ENCODE measurements at regions not wholly inside any gene's neighbourhood (a gene's known extent, or its start where the extent isn't known, plus 50 kb on each side); places are given as distances from the start of the nearest gene placed in this dataset.

DNA sequence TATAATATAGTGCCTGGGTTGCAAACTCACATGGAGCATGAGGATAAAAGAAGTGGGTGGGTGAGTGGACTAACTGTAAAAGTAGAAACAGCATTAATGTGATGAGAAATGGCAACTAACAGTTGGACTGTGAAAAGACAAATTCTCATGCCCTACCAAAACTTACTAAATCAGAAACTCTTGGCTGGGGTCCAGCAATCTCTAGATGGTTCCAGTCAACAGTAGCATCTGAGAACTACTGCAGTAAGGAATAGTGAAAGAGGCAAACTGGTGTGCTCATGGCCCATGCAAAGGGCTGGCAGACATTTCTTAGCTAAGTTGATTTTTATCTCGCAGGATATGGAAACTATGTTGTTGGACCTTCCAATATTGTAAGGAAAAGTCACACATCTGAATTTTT, 150.3 kb downstream of the PIK3R1 start:
- H4K20me1 ChIP-seq (ENCODE audit: insufficient read depth): no peaks in the 10 kb centered on the region
- peaks cover 0 to 3% of the 10 kb centered on the region in 2 experiments; a peak in 1 of 4 replicates for H3K4me1 ChIP-seq (ENCODE audit: control insufficient read depth in 1 of 2, insufficient read depth in 2 of 2, low read depth in 1 of 2, low read length in 1 of 2)
- H3K79me2 ChIP-seq (ENCODE audit: insufficient read depth): no peaks in the 10 kb centered on the region
- DNase-seq: no peak
- 85% methylated on average over 1 of the region's 1 CpG for WGBS (ENCODE audit: low lambda C conversion rate)
- ChIA-PET POLR2A (no interaction called here), CTCF (no interaction called here)
- H3K27me3 ChIP-seq (ENCODE audit: insufficient read depth): no peaks in the 10 kb centered on the region
- no peaks in the 10 kb centered on the region for H3F3A ChIP-seq (replicated peaks; ENCODE audit: insufficient read depth)
- no peak overlapping the region for H2AFZ ChIP-seq (ENCODE audit: low read depth)
- TF ChIP-seq FOXM1 (IDR thresholded peaks at IDR 0.05; ENCODE audit: low read depth) (no peak), GABPA (IDR thresholded peaks at IDR 0.05; ENCODE audit: low read depth) (no peak), SIN3A (IDR thresholded peaks at IDR 0.05; ENCODE audit: borderline replicate concordance, low read depth, low read length) (no peak), POLR2AphosphoS5 (IDR thresholded peaks at IDR 0.05; ENCODE audit: low read depth, low read length) (no peak), NRF1 (IDR thresholded peaks at IDR 0.05; ENCODE audit: low read depth, low read length) (no peak), EZH2phosphoT487 (IDR thresholded peaks at IDR 0.05; ENCODE audit: borderline replicate concordance, low read depth) (no peak), TCF12 (IDR thresholded peaks at IDR 0.05) (no peak), CHD2 (IDR thresholded peaks at IDR 0.05; ENCODE audit: low read length, partially characterized antibody) (no peak), RCOR1 (IDR thresholded peaks at IDR 0.05; ENCODE audit: low read length) (no peak)
- TF ChIP-seq, protein P1, sequence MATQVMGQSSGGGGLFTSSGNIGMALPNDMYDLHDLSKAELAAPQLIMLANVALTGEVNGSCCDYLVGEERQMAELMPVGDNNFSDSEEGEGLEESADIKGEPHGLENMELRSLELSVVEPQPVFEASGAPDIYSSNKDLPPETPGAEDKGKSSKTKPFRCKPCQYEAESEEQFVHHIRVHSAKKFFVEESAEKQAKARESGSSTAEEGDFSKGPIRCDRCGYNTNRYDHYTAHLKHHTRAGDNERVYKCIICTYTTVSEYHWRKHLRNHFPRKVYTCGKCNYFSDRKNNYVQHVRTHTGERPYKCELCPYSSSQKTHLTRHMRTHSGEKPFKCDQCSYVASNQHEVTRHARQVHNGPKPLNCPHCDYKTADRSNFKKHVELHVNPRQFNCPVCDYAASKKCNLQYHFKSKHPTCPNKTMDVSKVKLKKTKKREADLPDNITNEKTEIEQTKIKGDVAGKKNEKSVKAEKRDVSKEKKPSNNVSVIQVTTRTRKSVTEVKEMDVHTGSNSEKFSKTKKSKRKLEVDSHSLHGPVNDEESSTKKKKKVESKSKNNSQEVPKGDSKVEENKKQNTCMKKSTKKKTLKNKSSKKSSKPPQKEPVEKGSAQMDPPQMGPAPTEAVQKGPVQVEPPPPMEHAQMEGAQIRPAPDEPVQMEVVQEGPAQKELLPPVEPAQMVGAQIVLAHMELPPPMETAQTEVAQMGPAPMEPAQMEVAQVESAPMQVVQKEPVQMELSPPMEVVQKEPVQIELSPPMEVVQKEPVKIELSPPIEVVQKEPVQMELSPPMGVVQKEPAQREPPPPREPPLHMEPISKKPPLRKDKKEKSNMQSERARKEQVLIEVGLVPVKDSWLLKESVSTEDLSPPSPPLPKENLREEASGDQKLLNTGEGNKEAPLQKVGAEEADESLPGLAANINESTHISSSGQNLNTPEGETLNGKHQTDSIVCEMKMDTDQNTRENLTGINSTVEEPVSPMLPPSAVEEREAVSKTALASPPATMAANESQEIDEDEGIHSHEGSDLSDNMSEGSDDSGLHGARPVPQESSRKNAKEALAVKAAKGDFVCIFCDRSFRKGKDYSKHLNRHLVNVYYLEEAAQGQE (IDR thresholded peaks at IDR 0.05; ENCODE audit: low read depth, low read length): no peak
- TF ChIP-seq, protein P2, sequence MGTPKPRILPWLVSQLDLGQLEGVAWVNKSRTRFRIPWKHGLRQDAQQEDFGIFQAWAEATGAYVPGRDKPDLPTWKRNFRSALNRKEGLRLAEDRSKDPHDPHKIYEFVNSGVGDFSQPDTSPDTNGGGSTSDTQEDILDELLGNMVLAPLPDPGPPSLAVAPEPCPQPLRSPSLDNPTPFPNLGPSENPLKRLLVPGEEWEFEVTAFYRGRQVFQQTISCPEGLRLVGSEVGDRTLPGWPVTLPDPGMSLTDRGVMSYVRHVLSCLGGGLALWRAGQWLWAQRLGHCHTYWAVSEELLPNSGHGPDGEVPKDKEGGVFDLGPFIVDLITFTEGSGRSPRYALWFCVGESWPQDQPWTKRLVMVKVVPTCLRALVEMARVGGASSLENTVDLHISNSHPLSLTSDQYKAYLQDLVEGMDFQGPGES (IDR thresholded peaks at IDR 0.05; ENCODE audit: low read depth, low read length): no peak
- TF ChIP-seq, protein P3, sequence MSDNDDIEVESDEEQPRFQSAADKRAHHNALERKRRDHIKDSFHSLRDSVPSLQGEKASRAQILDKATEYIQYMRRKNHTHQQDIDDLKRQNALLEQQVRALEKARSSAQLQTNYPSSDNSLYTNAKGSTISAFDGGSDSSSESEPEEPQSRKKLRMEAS (IDR thresholded peaks at IDR 0.05; ENCODE audit: low read depth): no peak
- H3K4me2 ChIP-seq: no peak overlapping the region
- H3K9ac ChIP-seq: no peak overlapping the region
- no peak overlapping the region for H3K4me3 ChIP-seq (ENCODE audit: low read depth in 2 of 2, low read length in 1 of 2)
- H3K27ac ChIP-seq (ENCODE audit: low read depth in 2 of 2, low read length in 1 of 2): no peak overlapping the region
- no peaks in the 10 kb centered on the region for H3K36me3 ChIP-seq (replicated peaks in 1 of 2; ENCODE audit: control insufficient read depth in 1 of 2, insufficient read depth in 2 of 2, low read length in 1 of 2)
- H3K9me3 ChIP-seq: no peaks in the 10 kb centered on the region
- H3K9me2 ChIP-seq: no peaks in the 10 kb centered on the region

DNA sequence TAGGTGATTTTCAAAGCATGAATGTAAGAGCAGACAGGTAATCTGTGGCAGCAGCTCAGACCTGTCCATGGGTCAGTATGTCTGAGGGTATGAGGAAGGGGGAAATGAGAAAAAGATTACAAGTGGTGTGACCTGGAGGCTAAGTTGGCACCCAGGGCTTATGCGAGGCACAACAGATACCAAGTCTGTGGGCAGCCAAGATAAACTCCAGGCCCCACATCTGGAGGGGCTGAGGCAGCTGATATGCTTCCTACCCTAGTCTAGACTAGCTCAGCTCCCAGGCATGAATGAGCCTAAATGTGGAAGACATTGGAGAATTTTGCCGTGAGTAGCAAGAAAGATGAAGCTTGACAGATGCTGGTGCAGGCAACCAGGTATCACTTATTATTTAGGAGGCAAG, 151.7 kb downstream of the PIK3R1 start:
- CTCF ChIA-PET: interaction anchor here (0.6 kb wide), 1 partner anchor 607 kb away, joined by 3 read pairs; no protein-coding TSS in a partner anchor
- no peaks in the 10 kb centered on the region for H3K9me3 ChIP-seq
- no peak for DNase-seq

More for the DNA sequence above, 151.7 kb downstream of the PIK3R1 start:
- H3F3A ChIP-seq (replicated peaks; ENCODE audit: insufficient read depth): no peaks in the 10 kb centered on the region
- no peaks in the 10 kb centered on the region for H3K27me3 ChIP-seq (ENCODE audit: insufficient read depth)
- H2AFZ ChIP-seq (ENCODE audit: low read depth): no peak overlapping the region
- H3K9ac ChIP-seq: no peak overlapping the region
- H3K36me3 ChIP-seq (replicated peaks in 1 of 2; ENCODE audit: control insufficient read depth in 1 of 2, insufficient read depth in 2 of 2, low read length in 1 of 2): no peaks in the 10 kb centered on the region
- H3K9me2 ChIP-seq: no peaks in the 10 kb centered on the region
- H3K4me1 ChIP-seq (ENCODE audit: control insufficient read depth in 1 of 2, insufficient read depth in 2 of 2, low read depth in 1 of 2, low read length in 1 of 2): peaks cover 0 to 3% of the 10 kb centered on the region in 2 experiments; a peak in 1 of 4 replicates
- WGBS (ENCODE audit: low lambda C conversion rate): 69% methylated on average over 2 of the region's 2 CpGs
- no peak overlapping the region for H3K27ac ChIP-seq (ENCODE audit: low read depth in 2 of 2, low read length in 1 of 2)
- no peak overlapping the region for H3K4me3 ChIP-seq (ENCODE audit: low read depth in 2 of 2, low read length in 1 of 2)
- POLR2A ChIA-PET: no interaction called here
- H3K79me2 ChIP-seq (ENCODE audit: insufficient read depth): no peaks in the 10 kb centered on the region
- TF ChIP-seq SMC3 (IDR thresholded peaks at IDR 0.05; ENCODE audit: low read depth, low read length): no peak
- no peak for TF ChIP-seq ELF1 (IDR thresholded peaks at IDR 0.05)
- no peak for TF ChIP-seq TAF1 (IDR thresholded peaks at IDR 0.05; ENCODE audit: borderline replicate concordance, low read depth, low read length)
- TF ChIP-seq, protein P4, sequence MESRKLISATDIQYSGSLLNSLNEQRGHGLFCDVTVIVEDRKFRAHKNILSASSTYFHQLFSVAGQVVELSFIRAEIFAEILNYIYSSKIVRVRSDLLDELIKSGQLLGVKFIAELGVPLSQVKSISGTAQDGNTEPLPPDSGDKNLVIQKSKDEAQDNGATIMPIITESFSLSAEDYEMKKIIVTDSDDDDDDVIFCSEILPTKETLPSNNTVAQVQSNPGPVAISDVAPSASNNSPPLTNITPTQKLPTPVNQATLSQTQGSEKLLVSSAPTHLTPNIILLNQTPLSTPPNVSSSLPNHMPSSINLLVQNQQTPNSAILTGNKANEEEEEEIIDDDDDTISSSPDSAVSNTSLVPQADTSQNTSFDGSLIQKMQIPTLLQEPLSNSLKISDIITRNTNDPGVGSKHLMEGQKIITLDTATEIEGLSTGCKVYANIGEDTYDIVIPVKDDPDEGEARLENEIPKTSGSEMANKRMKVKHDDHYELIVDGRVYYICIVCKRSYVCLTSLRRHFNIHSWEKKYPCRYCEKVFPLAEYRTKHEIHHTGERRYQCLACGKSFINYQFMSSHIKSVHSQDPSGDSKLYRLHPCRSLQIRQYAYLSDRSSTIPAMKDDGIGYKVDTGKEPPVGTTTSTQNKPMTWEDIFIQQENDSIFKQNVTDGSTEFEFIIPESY (IDR thresholded peaks at IDR 0.05; ENCODE audit: borderline replicate concordance, low read depth): no peak
- TF ChIP-seq GABPA (IDR thresholded peaks at IDR 0.05; ENCODE audit: low read depth): no peak
- TF ChIP-seq RCOR1 (IDR thresholded peaks at IDR 0.05; ENCODE audit: low read length): no peak
- no peak for TF ChIP-seq FOXM1 (IDR thresholded peaks at IDR 0.05; ENCODE audit: low read depth)
- TF ChIP-seq MXI1 (IDR thresholded peaks at IDR 0.05; ENCODE audit: low read depth, low read length): no peak
- H4K20me1 ChIP-seq (ENCODE audit: insufficient read depth): no peaks in the 10 kb centered on the region
- no peak overlapping the region for H3K4me2 ChIP-seq
